ENCODE measurements at regions not wholly inside any gene's neighbourhood (a gene's known extent, or its start where the extent isn't known, plus 50 kb on each side); places are given as distances from the start of the nearest gene placed in this dataset.

- Histone ChIP-seq H3K27me3 (ENCODE audit: insufficient read depth, insufficient read length) (no peaks in the 10 kb centered on the region), H3K36me3 (ENCODE audit: insufficient read depth, insufficient read length, low read length) (no peaks in the 10 kb centered on the region), H3K9ac (ENCODE audit: insufficient read length, low read depth) (no peak overlapping the region), H3K4me1 (ENCODE audit: insufficient read depth, insufficient read length) (no peaks in the 10 kb centered on the region), H3K9me3 (ENCODE audit: insufficient read depth, low read length) (peaks cover 9% of the 10 kb centered on the region; the same call in 1 of the 2 replicates), H3K4me3 (ENCODE audit: insufficient read length, low read depth) (no peak overlapping the region)
- no peak for DNase-seq (ENCODE audit: low read depth, low spot score)
- TF ChIP-seq SUZ12 (IDR thresholded peaks at IDR 0.05; ENCODE audit: extremely low read depth, insufficient read depth, insufficient read length): no peak
- no peak for TF ChIP-seq YY1 (IDR thresholded peaks at IDR 0.05; ENCODE audit: insufficient read depth, insufficient read length)
- no peak for TF ChIP-seq ZNF274 (IDR thresholded peaks at IDR 0.05; ENCODE audit: low read depth, low read length)
Observed at GRCh38 chr10:33038672-33039071, 80.6 kb upstream of the ITGB1 start.

GRCh38 chr10:33037726-33038125 lies 79.7 kb upstream of the ITGB1 start:
- Histone ChIP-seq H3K36me3 (ENCODE audit: insufficient read depth, insufficient read length, low read length) (no peaks in the 10 kb centered on the region), H3K9me3 (ENCODE audit: insufficient read depth, low read length) (peaks cover 9% of the 10 kb centered on the region; the same call in 1 of the 2 replicates), H3K27me3 (ENCODE audit: insufficient read depth, insufficient read length) (no peaks in the 10 kb centered on the region), H3K9ac (ENCODE audit: insufficient read length, low read depth) (no peak overlapping the region), H3K4me3 (ENCODE audit: insufficient read length, low read depth) (no peak overlapping the region), H3K4me1 (ENCODE audit: insufficient read depth, insufficient read length) (no peaks in the 10 kb centered on the region)
- no peak for TF ChIP-seq ZNF274 (IDR thresholded peaks at IDR 0.05; ENCODE audit: low read depth, low read length)
- TF ChIP-seq SUZ12 (IDR thresholded peaks at IDR 0.05; ENCODE audit: extremely low read depth, insufficient read depth, insufficient read length): no peak
- no peak for TF ChIP-seq YY1 (IDR thresholded peaks at IDR 0.05; ENCODE audit: insufficient read depth, insufficient read length)
- no peak for DNase-seq (ENCODE audit: low read depth, low spot score)

GRCh38 chr10:33036670-33037069 lies 78.6 kb upstream of the ITGB1 start:
- Histone ChIP-seq H3K27me3 (ENCODE audit: insufficient read depth, insufficient read length) (no peaks in the 10 kb centered on the region), H3K9me3 (ENCODE audit: insufficient read depth, low read length) (peaks cover 9% of the 10 kb centered on the region; the same call in 1 of the 2 replicates), H3K4me1 (ENCODE audit: insufficient read depth, insufficient read length) (no peaks in the 10 kb centered on the region), H3K36me3 (ENCODE audit: insufficient read depth, insufficient read length, low read length) (no peaks in the 10 kb centered on the region), H3K4me3 (ENCODE audit: insufficient read length, low read depth) (no peak overlapping the region), H3K9ac (ENCODE audit: insufficient read length, low read depth) (no peak overlapping the region)
- no peak for TF ChIP-seq YY1 (IDR thresholded peaks at IDR 0.05; ENCODE audit: insufficient read depth, insufficient read length)
- no peak for TF ChIP-seq SUZ12 (IDR thresholded peaks at IDR 0.05; ENCODE audit: extremely low read depth, insufficient read depth, insufficient read length)
- no peak for TF ChIP-seq ZNF274 (IDR thresholded peaks at IDR 0.05; ENCODE audit: low read depth, low read length)
- no peak for DNase-seq (ENCODE audit: low read depth, low spot score)

- TF ChIP-seq YY1 (IDR thresholded peaks at IDR 0.05; ENCODE audit: insufficient read depth, insufficient read length) (no peak), ZNF274 (IDR thresholded peaks at IDR 0.05; ENCODE audit: low read depth, low read length) (no peak), SUZ12 (IDR thresholded peaks at IDR 0.05; ENCODE audit: extremely low read depth, insufficient read depth, insufficient read length) (no peak)
- no peaks in the 10 kb centered on the region for H3K27me3 ChIP-seq (ENCODE audit: insufficient read depth, insufficient read length)
- peaks cover 9% of the 10 kb centered on the region; the same call in 1 of the 2 replicates for H3K9me3 ChIP-seq (ENCODE audit: insufficient read depth, low read length)
- H3K4me3 ChIP-seq (ENCODE audit: insufficient read length, low read depth): no peak overlapping the region
- no peaks in the 10 kb centered on the region for H3K4me1 ChIP-seq (ENCODE audit: insufficient read depth, insufficient read length)
- no peak for DNase-seq (ENCODE audit: low read depth, low spot score)
- H3K9ac ChIP-seq (ENCODE audit: insufficient read length, low read depth): no peak overlapping the region
- H3K36me3 ChIP-seq (ENCODE audit: insufficient read depth, insufficient read length, low read length): no peaks in the 10 kb centered on the region
Observed at GRCh38 chr10:33035411-33035810, 77.4 kb upstream of the ITGB1 start.

GRCh38 chr10:33034931-33035330 lies 76.9 kb upstream of the ITGB1 start:
- DNase-seq (ENCODE audit: low read depth, low spot score): no peak
- Histone ChIP-seq H3K9me3 (ENCODE audit: insufficient read depth, low read length) (peaks cover 9% of the 10 kb centered on the region; the same call in 1 of the 2 replicates), H3K4me3 (ENCODE audit: insufficient read length, low read depth) (no peak overlapping the region), H3K4me1 (ENCODE audit: insufficient read depth, insufficient read length) (no peaks in the 10 kb centered on the region), H3K27me3 (ENCODE audit: insufficient read depth, insufficient read length) (no peaks in the 10 kb centered on the region), H3K36me3 (ENCODE audit: insufficient read depth, insufficient read length, low read length) (no peaks in the 10 kb centered on the region), H3K9ac (ENCODE audit: insufficient read length, low read depth) (no peak overlapping the region)
- TF ChIP-seq YY1 (IDR thresholded peaks at IDR 0.05; ENCODE audit: insufficient read depth, insufficient read length): no peak
- no peak for TF ChIP-seq SUZ12 (IDR thresholded peaks at IDR 0.05; ENCODE audit: extremely low read depth, insufficient read depth, insufficient read length)
- TF ChIP-seq ZNF274 (IDR thresholded peaks at IDR 0.05; ENCODE audit: low read depth, low read length): no peak

GRCh38 chr10:33032654-33033151 lies 74.7 kb upstream of the ITGB1 start:
- no peaks in the 10 kb centered on the region for H3K36me3 ChIP-seq (ENCODE audit: insufficient read depth, insufficient read length, low read length)
- peaks cover 7% of the 10 kb centered on the region; the same call in 1 of the 2 replicates for H3K9me3 ChIP-seq (ENCODE audit: insufficient read depth, low read length)
- no peak overlapping the region for H3K4me3 ChIP-seq (ENCODE audit: insufficient read length, low read depth)
- DNase-seq (ENCODE audit: low read depth, low spot score): no peak
- no peaks in the 10 kb centered on the region for H3K27me3 ChIP-seq (ENCODE audit: insufficient read depth, insufficient read length)
- H3K4me1 ChIP-seq (ENCODE audit: insufficient read depth, insufficient read length): no peaks in the 10 kb centered on the region
- no peak overlapping the region for H3K9ac ChIP-seq (ENCODE audit: insufficient read length, low read depth)
- no peak for TF ChIP-seq SUZ12 (IDR thresholded peaks at IDR 0.05; ENCODE audit: extremely low read depth, insufficient read depth, insufficient read length)
- TF ChIP-seq YY1 (IDR thresholded peaks at IDR 0.05; ENCODE audit: insufficient read depth, insufficient read length): no peak
- TF ChIP-seq ZNF274 (IDR thresholded peaks at IDR 0.05; ENCODE audit: low read depth, low read length): no peak

GRCh38 chr10:33031815-33032653 lies 74.0 kb upstream of the ITGB1 start:
- Histone ChIP-seq H3K9ac (ENCODE audit: insufficient read length, low read depth) (no peak overlapping the region), H3K4me1 (ENCODE audit: insufficient read depth, insufficient read length) (no peaks in the 10 kb centered on the region), H3K4me3 (ENCODE audit: insufficient read length, low read depth) (no peak overlapping the region), H3K36me3 (ENCODE audit: insufficient read depth, insufficient read length, low read length) (no peaks in the 10 kb centered on the region), H3K9me3 (ENCODE audit: insufficient read depth, low read length) (peaks cover under 1% of the 10 kb centered on the region; the same call in 1 of the 2 replicates), H3K27me3 (ENCODE audit: insufficient read depth, insufficient read length) (no peaks in the 10 kb centered on the region)
- no peak for DNase-seq (ENCODE audit: low read depth, low spot score)
- TF ChIP-seq YY1 (IDR thresholded peaks at IDR 0.05; ENCODE audit: insufficient read depth, insufficient read length): no peak
- TF ChIP-seq ZNF274 (IDR thresholded peaks at IDR 0.05; ENCODE audit: low read depth, low read length): no peak
- TF ChIP-seq SUZ12 (IDR thresholded peaks at IDR 0.05; ENCODE audit: extremely low read depth, insufficient read depth, insufficient read length): no peak

Measured in NT2/D1 (cell line).